HG02870 (cell line): ENCODE measurements at regions not wholly inside any gene's neighbourhood (a gene's known extent, or its start where the extent isn't known, plus 50 kb on each side); places are given as distances from the start of the nearest gene placed in this dataset.
A peak's percentile ranks its signal among the peaks of the same experiment; 100 is the strongest.

Experiments
- ATAC-seq: cut with Tn5 transposase; IDR thresholded peaks from one replicate; pipeline ENCODE4 v1.9.1; 2021; ENCODE audit warnings: mild to moderate bottlenecking, moderate library complexity; ENCODE audit not compliant: unreplicated experiment

- ATAC-seq: peak; percentile 81
These were observed 364.3 kb downstream of the RNF144A start for GRCh38 chr2:7281231-7282201.

- no peak for ATAC-seq
These were observed 368.9 kb downstream of the RNF144A start for GRCh38 chr2:7286120-7286519.

GRCh38 chr2:7288484-7288883 is 371.3 kb downstream of the RNF144A start:
- no peak for ATAC-seq

- no peak for ATAC-seq
These were observed 372.5 kb downstream of the RNF144A start for GRCh38 chr2:7289697-7290096.

- no peak for ATAC-seq
These were observed 375.0 kb downstream of the RNF144A start for GRCh38 chr2:7292154-7292691.

GRCh38 chr2:7309582-7309981 is 392.4 kb downstream of the RNF144A start:
- ATAC-seq: no peak

- ATAC-seq: no peak
These were observed 407.5 kb downstream of the RNF144A start for GRCh38 chr2:7324706-7325105.

- ATAC-seq: no peak
These were observed 408.0 kb downstream of the RNF144A start for GRCh38 chr2:7325186-7325585.

GRCh38 chr2:7329465-7329864 is 412.3 kb downstream of the RNF144A start:
- no peak for ATAC-seq

GRCh38 chr2:7333189-7333765 is 416.1 kb downstream of the RNF144A start:
- ATAC-seq: no peak

GRCh38 chr2:7333960-7334493 is 416.8 kb downstream of the RNF144A start:
- no peak for ATAC-seq

- no peak for ATAC-seq
These were observed 421.7 kb downstream of the RNF144A start for GRCh38 chr2:7338961-7339360.

- ATAC-seq: no peak
These were observed 429.1 kb downstream of the RNF144A start for GRCh38 chr2:7346336-7346735.

- ATAC-seq: peak; percentile 90
These were observed 431.5 kb downstream of the RNF144A start for GRCh38 chr2:7348761-7349160.

GRCh38 chr2:7352191-7352590 is 435.0 kb downstream of the RNF144A start:
- ATAC-seq: no peak

GRCh38 chr2:7353571-7353970 is 436.4 kb downstream of the RNF144A start:
- ATAC-seq: no peak

- no peak for ATAC-seq
These were observed 438.6 kb downstream of the RNF144A start for GRCh38 chr2:7355781-7356180.

- no peak for ATAC-seq
These were observed 439.8 kb downstream of the RNF144A start for GRCh38 chr2:7356909-7357584.

- ATAC-seq: no peak
These were observed 440.8 kb downstream of the RNF144A start for GRCh38 chr2:7357993-7358392.

GRCh38 chr2:7358865-7359447 is 441.7 kb downstream of the RNF144A start:
- ATAC-seq: no peak

GRCh38 chr2:7363906-7364305 is 446.7 kb downstream of the RNF144A start:
- ATAC-seq: no peak
